Stimulated activated naive CD4-positive, alpha-beta T cell (primary cell): ENCODE measurements at regions not wholly inside any gene's neighbourhood (a gene's known extent, or its start where the extent isn't known, plus 50 kb on each side); places are given as distances from the start of the nearest gene placed in this dataset.

Experiments used
- DNase-seq, 6 experiments: peaks; one replicate each; lab custom pipeline; 2025; lab: John Stamatoyannopoulos, UW

- no peak for DNase-seq
Observed at GRCh38 chr6:167049275-167049674, 50.1 kb downstream of the CEP43 start.

DNA sequence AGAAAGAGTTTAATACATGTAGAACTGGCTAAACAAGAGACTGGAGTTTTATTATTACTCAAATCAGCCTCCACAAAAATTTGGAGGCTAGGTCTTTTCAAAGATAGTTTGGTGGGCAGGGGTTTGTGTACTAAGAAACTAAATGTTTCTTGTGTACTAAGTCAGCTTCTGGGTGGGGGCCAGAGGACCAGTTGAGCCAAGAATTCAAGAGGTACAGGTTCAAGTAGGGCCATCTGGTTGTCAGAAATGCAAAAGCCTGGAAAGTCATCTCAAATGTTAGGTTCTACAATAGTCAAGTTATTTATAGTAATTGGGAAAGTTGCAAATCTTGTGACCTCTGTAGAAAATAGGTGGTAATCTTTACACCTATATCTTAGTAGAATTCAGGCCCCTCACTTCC is 51.7 kb downstream of the CEP43 start:
- DNase-seq = no peak

- DNase-seq = no peak
Observed at GRCh38 chr6:167053895-167054530, 54.8 kb downstream of the CEP43 start.

DNA sequence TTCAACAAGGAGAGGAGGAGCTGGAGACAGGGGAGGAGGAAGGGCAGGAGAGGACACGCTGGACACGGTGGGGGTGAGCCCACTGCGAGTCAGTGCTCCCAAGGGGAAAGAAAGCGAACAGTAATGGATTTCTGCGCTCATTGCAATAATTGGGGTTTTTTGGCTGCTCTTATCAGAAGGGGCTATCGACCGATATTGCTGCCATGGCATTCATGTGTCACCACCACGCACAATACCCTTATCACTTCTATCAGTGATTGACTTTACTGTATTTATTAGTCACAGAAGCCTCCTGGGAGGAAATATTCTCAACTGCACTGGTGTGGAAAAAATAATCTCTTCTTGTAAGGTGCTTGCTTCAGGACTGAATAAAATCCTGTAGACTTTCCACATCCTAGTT is 55.8 kb downstream of the CEP43 start:
- no peak for DNase-seq

DNA sequence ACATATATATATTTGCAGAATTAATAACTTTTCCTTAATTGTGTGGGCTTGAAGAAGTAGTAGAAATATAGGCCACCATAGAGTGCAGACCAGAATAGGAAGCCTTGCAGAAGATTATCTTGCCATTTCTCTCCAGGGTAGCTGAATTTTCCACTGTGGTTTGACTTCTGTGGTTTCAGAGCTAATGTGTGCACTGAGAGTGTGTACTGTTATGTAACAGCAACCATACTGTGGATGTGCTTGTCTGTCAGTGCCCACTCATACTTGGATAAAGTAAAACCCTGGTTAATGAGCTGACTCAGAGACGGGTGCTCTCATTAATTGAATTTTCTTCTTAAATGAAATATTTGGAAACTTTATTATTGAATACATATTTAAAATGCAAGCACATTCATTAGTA is 57.2 kb downstream of the CEP43 start:
- peak in 3 of 6 experiments; percentile 7 to 22 (median 15) for DNase-seq

DNA sequence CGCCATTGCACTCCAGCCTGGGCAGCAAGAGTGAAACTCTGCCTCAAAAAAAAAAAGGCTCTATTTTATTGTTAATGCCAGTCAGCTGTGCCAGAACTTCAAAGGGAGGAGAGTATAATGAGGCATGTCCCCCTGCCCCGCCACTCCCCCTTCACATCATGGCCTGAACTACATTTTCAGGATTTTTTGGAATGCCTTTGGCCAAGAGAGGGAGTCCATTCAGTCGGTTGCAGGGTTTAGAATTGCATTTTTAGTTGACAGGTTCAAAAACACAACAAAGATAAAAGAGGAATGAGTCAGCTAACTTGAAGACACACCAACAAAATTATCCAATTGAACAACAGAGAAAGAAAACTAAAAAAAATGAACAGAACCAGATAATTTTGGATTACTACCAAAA is 59.1 kb downstream of the CEP43 start:
- DNase-seq = no peak
